CD14-positive monocyte (primary cell): ENCODE measurements at regions not wholly inside any gene's neighbourhood (a gene's known extent, or its start where the extent isn't known, plus 50 kb on each side); places are given as distances from the start of the nearest gene placed in this dataset.

ENCODE experiments used
- DNase-seq, 3 donors: peaks; one replicate each; pipeline ENCODE4 v3.0.0-alpha.2; 2011 to 2022
- H2AFZ ChIP-seq: 2 replicates; pipeline ENCODE4 v1.6.0; 2012; ENCODE audit warnings: mild to moderate bottlenecking, low read depth, low read length, inconsistent platforms; ENCODE audit not compliant: insufficient read depth, poor library complexity, severe bottlenecking
- H3K27ac ChIP-seq, 2 donors: 1 replicate in 1 of 2; 2 replicates in 1 of 2; pipeline ENCODE4 v1.5.1; 2012 to 2013; ENCODE audit warnings: low read length in 2 of 2, control low read depth in 1 of 2, inconsistent platforms in 1 of 2, low read depth in 1 of 2, mild to moderate bottlenecking in 1 of 2
- H3K27me3 ChIP-seq, 2 donors: one replicate each; pipeline versions ENCODE4 v1.6.0 to v1.6.1; 2011 to 2013; ENCODE audit warnings: low read length in 2 of 2; ENCODE audit not compliant: control insufficient read depth in 2 of 2, insufficient read depth in 2 of 2
- H3K36me3 ChIP-seq, 2 donors: replicated peaks in 1 of 2; 1 replicate in 1 of 2; 2 replicates in 1 of 2; pipeline versions ENCODE4 v1.5.1 to v1.6.1; 2012 to 2013; ENCODE audit warnings: low read length in 2 of 2, control low read depth in 1 of 2, inconsistent platforms in 1 of 2, mild to moderate bottlenecking in 1 of 2; ENCODE audit not compliant: insufficient read depth in 2 of 2, control insufficient read depth in 1 of 2
- H3K4me1 ChIP-seq, 2 donors: 1 replicate in 1 of 2; 2 replicates in 1 of 2; pipeline versions ENCODE4 v1.5.1 to v1.6.1; 2012 to 2013; ENCODE audit warnings: low read length in 2 of 2, control low read depth in 1 of 2, inconsistent platforms in 1 of 2, mild to moderate bottlenecking in 1 of 2, moderate library complexity in 1 of 2; ENCODE audit not compliant: insufficient read depth in 2 of 2, control insufficient read depth in 1 of 2
- H3K4me2 ChIP-seq: replicated peaks from 2 replicates; pipeline ENCODE3; 2012; ENCODE audit warnings: low read length, moderate library complexity, mild to moderate bottlenecking; ENCODE audit not compliant: poor library complexity, severe bottlenecking; ENCODE audit errors: extremely low read depth
- H3K4me3 ChIP-seq, 3 experiments: fragments of 200-600 bp in 1 of 3; sonication (generic) in 1 of 3; replicated peaks in 1 of 3; 1 replicate in 2 of 3; 2 replicates in 1 of 3; pipeline ENCODE4 v1.5.1; 2011 to 2013; ENCODE audit warnings: low read length in 3 of 3, mild to moderate bottlenecking in 3 of 3, control low read depth in 2 of 3, low read depth in 2 of 3, inconsistent platforms in 1 of 3, moderate library complexity in 1 of 3
- H3K79me2 ChIP-seq: 2 replicates; pipeline ENCODE4 v1.6.0; 2012; ENCODE audit warnings: mild to moderate bottlenecking, control low read depth, inconsistent platforms, low read length, moderate library complexity; ENCODE audit not compliant: insufficient read depth
- H3K9ac ChIP-seq: 2 replicates; pipeline ENCODE4 v1.6.0; 2017; ENCODE audit warnings: low read length, mild to moderate bottlenecking; ENCODE audit not compliant: insufficient read depth, poor library complexity, severe bottlenecking
- H3K9me3 ChIP-seq, 2 donors: replicated peaks in 1 of 2; 1 replicate in 1 of 2; 2 replicates in 1 of 2; pipeline versions ENCODE4 v1.5.1 to v1.6.1; 2012 to 2013; ENCODE audit warnings: low read length in 2 of 2, control low read depth in 1 of 2; ENCODE audit not compliant: control insufficient read depth in 1 of 2, insufficient read depth in 1 of 2
- H4K20me1 ChIP-seq: 2 replicates; pipeline ENCODE4 v1.6.0; 2012; ENCODE audit warnings: mild to moderate bottlenecking, low read length, control low read depth, moderate library complexity; ENCODE audit not compliant: insufficient read depth
- H3K27ac Mint-ChIP-seq, 7 donors: one replicate each; pipeline ENCODE4 v1.8.0; 2020; ENCODE audit warnings: mild to moderate bottlenecking in 7 of 7, mixed read lengths in 7 of 7, moderate library complexity in 6 of 7, inconsistent platforms in 2 of 7
- H3K27me3 Mint-ChIP-seq, 3 donors: one replicate each; pipeline ENCODE4 v1.8.0; 2021 to 2022; ENCODE audit warnings: low read depth in 3 of 3, mild to moderate bottlenecking in 3 of 3, mixed read lengths in 3 of 3, moderate library complexity in 3 of 3, inconsistent platforms in 1 of 3
- H3K36me3 Mint-ChIP-seq, 2 donors: one replicate each; pipeline ENCODE4 v1.8.0; 2020; ENCODE audit warnings: mixed read lengths in 2 of 2, inconsistent platforms in 1 of 2, mild to moderate bottlenecking in 1 of 2
- H3K4me1 Mint-ChIP-seq: one replicate; pipeline ENCODE4 v1.8.0; 2020; ENCODE audit warnings: mild to moderate bottlenecking, mixed read lengths
- H3K4me3 Mint-ChIP-seq, 2 donors: one replicate each; pipeline ENCODE4 v1.8.0; 2020; ENCODE audit warnings: mild to moderate bottlenecking in 2 of 2, mixed read lengths in 2 of 2, moderate library complexity in 1 of 2
- H3K9me3 Mint-ChIP-seq, 7 donors: one replicate each; pipeline ENCODE4 v1.8.0; 2020 to 2022; ENCODE audit warnings: mixed read lengths in 7 of 7, mild to moderate bottlenecking in 6 of 7, moderate library complexity in 6 of 7, inconsistent platforms in 2 of 7
- WGBS: methylation state at CpG from one replicate; pipeline ENCODE4 v1.1.5; 2013; ENCODE audit warnings: missing lambda C conversion rate; ENCODE audit not compliant: insufficient coverage; 5-methylcytosine and 5-hydroxymethylcytosine counted together
- intact Hi-C, 2 donors: fragments of 100-400 bp; cut with micrococcal nuclease; formaldehyde crosslinking; loops; one replicate each; pipeline versions ENCODE4 v1.15.0 to v1.15.1; 2023
- TF ChIP-seq, protein P1 (sequence below): fragments of 200-600 bp; IDR thresholded peaks from one replicate; pipeline ENCODE4 v1.8.0; 2022; ENCODE audit warnings: antibody characterized with exemption, mild to moderate bottlenecking

DNA sequence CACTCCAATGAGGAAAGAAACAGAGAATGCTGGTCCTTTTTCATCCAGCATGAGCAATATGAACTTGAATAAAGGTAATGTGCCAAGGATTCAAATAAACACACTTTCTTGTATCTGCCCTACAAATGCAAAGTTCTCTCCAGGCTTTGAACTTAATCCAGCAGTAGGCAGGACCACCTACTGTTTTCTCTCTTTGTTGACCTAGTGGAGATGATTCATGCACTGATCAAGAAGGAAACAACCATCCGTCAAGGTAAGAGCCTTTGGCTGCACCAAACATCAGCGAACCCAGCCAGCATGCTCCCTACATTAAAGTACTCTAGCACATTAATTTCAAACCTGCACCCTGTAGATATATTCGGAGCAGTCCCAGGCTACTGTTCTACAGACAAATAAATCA, 489.3 kb downstream of the GALC start:
- Histone ChIP-seq H3K9ac (no peak overlapping the region), H3K4me2 (no peak overlapping the region), H3K4me3 (no peak overlapping the region), H4K20me1 (no peaks in the 10 kb centered on the region), H3K79me2 (no peaks in the 10 kb centered on the region), H2AFZ (no peak overlapping the region), H3K36me3 (no peaks in the 10 kb centered on the region), H3K4me1 (no peaks in the 10 kb centered on the region), H3K9me3 (no peaks in the 10 kb centered on the region), H3K27me3 (no peaks in the 10 kb centered on the region), H3K27ac (no peak overlapping the region)
- H3K4me3 Mint-ChIP-seq, result no peak overlapping the region
- intact Hi-C loops, result no loop called here
- H3K4me1 Mint-ChIP-seq, result no peaks in the 10 kb centered on the region
- TF ChIP-seq, protein P1, sequence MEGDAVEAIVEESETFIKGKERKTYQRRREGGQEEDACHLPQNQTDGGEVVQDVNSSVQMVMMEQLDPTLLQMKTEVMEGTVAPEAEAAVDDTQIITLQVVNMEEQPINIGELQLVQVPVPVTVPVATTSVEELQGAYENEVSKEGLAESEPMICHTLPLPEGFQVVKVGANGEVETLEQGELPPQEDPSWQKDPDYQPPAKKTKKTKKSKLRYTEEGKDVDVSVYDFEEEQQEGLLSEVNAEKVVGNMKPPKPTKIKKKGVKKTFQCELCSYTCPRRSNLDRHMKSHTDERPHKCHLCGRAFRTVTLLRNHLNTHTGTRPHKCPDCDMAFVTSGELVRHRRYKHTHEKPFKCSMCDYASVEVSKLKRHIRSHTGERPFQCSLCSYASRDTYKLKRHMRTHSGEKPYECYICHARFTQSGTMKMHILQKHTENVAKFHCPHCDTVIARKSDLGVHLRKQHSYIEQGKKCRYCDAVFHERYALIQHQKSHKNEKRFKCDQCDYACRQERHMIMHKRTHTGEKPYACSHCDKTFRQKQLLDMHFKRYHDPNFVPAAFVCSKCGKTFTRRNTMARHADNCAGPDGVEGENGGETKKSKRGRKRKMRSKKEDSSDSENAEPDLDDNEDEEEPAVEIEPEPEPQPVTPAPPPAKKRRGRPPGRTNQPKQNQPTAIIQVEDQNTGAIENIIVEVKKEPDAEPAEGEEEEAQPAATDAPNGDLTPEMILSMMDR, result no peak
- peaks cover 0 to 5% (median 0%) of the 10 kb centered on the region in 7 donors for H3K9me3 Mint-ChIP-seq
- H3K27me3 Mint-ChIP-seq, result no peaks in the 10 kb centered on the region
- WGBS, result no CpG with 5 or more reads among the region's 3 CpGs
- DNase-seq, result no peak
- no peaks in the 10 kb centered on the region for H3K36me3 Mint-ChIP-seq
- no peak overlapping the region for H3K27ac Mint-ChIP-seq

DNA sequence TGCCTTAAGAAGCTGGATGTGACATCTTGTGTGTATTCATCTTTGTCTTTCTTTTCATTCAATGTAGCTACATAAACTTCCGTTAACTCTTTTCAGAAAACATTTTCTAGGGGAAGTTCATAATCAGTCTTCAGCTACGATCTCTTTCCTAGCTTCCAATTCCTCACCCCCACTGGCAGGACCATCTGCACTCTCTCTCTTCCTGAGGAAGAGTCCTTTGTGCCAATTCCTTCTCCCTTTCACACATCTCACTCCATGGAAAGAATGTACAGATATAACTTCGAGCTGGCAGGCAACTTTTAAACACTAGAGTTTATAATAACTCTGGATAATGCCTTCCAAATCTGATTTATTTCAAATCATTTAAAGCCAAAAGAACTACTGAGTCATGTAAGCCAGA, 495.7 kb downstream of the GALC start:
- Histone ChIP-seq H3K4me1 (no peaks in the 10 kb centered on the region), H3K9ac (no peak overlapping the region), H3K4me3 (no peak overlapping the region), H3K36me3 (no peaks in the 10 kb centered on the region), H3K4me2 (no peak overlapping the region), H3K9me3 (no peaks in the 10 kb centered on the region), H3K27ac (no peak overlapping the region), H3K27me3 (no peaks in the 10 kb centered on the region), H3K79me2 (no peaks in the 10 kb centered on the region), H4K20me1 (no peaks in the 10 kb centered on the region), H2AFZ (no peak overlapping the region)
- Mint-ChIP-seq H3K9me3 (peaks cover 0 to 4% (median 0%) of the 10 kb centered on the region in 7 donors), H3K27ac (no peak overlapping the region), H3K4me3 (no peak overlapping the region), H3K36me3 (no peaks in the 10 kb centered on the region), H3K27me3 (no peaks in the 10 kb centered on the region), H3K4me1 (no peaks in the 10 kb centered on the region)
- no CpG with 5 or more reads among the region's 3 CpGs for WGBS
- DNase-seq, result no peak
- intact Hi-C loops, result no loop called here
- TF ChIP-seq, protein P1, result no peak
